Transverse colon (tissue), 4 donors: ENCODE measurements at regions not wholly inside any gene's neighbourhood (a gene's known extent, or its start where the extent isn't known, plus 50 kb on each side); places are given as distances from the start of the nearest gene placed in this dataset.
A peak's percentile ranks its signal among the peaks of the same experiment; 100 is the strongest.

Source experiments
- DNase-seq: peaks from one replicate; pipeline ENCODE4 v3.0.0-alpha.2; 2019
- H3K27ac ChIP-seq, 4 donors: fragments of 200-600 bp; sonication (generic); 2 replicates each; pipeline ENCODE4 v1.5.1; 2016 to 2018; ENCODE audit warnings: inconsistent platforms in 4 of 4
- H3K27me3 ChIP-seq: fragments of 200-600 bp; sonication (generic); 2 replicates; pipeline ENCODE4 v1.5.1; 2017; ENCODE audit warnings: inconsistent platforms
- H3K36me3 ChIP-seq, 4 donors: fragments of 200-600 bp; sonication (generic); 2 replicates each; pipeline ENCODE4 v1.5.1; 2017 to 2019; ENCODE audit warnings: inconsistent platforms in 4 of 4
- H3K4me1 ChIP-seq, 4 donors: fragments of 200-600 bp; sonication (generic); 2 replicates each; pipeline ENCODE4 v1.5.1; 2017 to 2020; ENCODE audit warnings: inconsistent platforms in 4 of 4
- H3K4me3 ChIP-seq, 4 donors: fragments of 200-600 bp; sonication (generic); 1 replicate in 1 of 4; 2 replicates in 3 of 4; pipeline versions ENCODE4 v1.5.1 to v1.6.1; 2017 to 2019; ENCODE audit warnings: inconsistent platforms in 4 of 4
- H3K9me3 ChIP-seq, 2 donors: fragments of 200-600 bp; sonication (generic); 2 replicates each; pipeline ENCODE4 v1.5.1; 2017 to 2019; ENCODE audit warnings: inconsistent platforms in 2 of 2
- EP300 ChIP-seq: sonication (generic); formaldehyde crosslinking; IDR thresholded peaks from one replicate; pipeline ENCODE4 v1.6.1; 2017; ENCODE audit warnings: antibody characterized with exemption, low read depth
- POLR2A ChIP-seq: fragments of 450-650 bp; IDR thresholded peaks from one replicate; pipeline ENCODE4 v1.6.1; 2016; ENCODE audit warnings: antibody characterized with exemption, mild to moderate bottlenecking, moderate library complexity
- POLR2AphosphoS5 ChIP-seq, 3 donors: sonication (generic); formaldehyde crosslinking; IDR thresholded peaks; one replicate each; pipeline ENCODE4 v1.6.1; 2016; ENCODE audit warnings: antibody characterized with exemption in 3 of 3
- WGBS, 2 donors: methylation state at CpG; one replicate each; pipeline ENCODE4 v1.1.5; 2018; ENCODE audit warnings: low coverage in 1 of 2; 5-methylcytosine and 5-hydroxymethylcytosine counted together
- in situ Hi-C, 4 donors: fragments of 200-750 bp; cut with MboI; loops; one replicate each; pipeline versions ENCODE4 v1.15.0 to v1.15.1; 2017; ENCODE audit warnings: low sequenced_read_pairs in 3 of 4, low pct_ligation_motif_present in 1 of 4, low pct_unique_long_range_greater_than_20kb in 1 of 4
- intact Hi-C: fragments of 100-400 bp; cut with DNase I; formaldehyde crosslinking; loops from one replicate; pipeline ENCODE4 v1.15.1; 2023; ENCODE audit warnings: low total_unique reads
- TF ChIP-seq, protein P1 (sequence below), 5 experiments: fragments of 200-600 bp in 3 of 5; fragments of 450-650 bp in 2 of 5; sonication (generic) in 3 of 5; IDR thresholded peaks; 1 replicate in 2 of 5; 2 replicates in 3 of 5; pipeline ENCODE4 v1.5.1; 2016 to 2017; ENCODE audit warnings: antibody characterized with exemption in 5 of 5, inconsistent platforms in 3 of 5, mild to moderate bottlenecking in 2 of 5, moderate library complexity in 1 of 5

DNA sequence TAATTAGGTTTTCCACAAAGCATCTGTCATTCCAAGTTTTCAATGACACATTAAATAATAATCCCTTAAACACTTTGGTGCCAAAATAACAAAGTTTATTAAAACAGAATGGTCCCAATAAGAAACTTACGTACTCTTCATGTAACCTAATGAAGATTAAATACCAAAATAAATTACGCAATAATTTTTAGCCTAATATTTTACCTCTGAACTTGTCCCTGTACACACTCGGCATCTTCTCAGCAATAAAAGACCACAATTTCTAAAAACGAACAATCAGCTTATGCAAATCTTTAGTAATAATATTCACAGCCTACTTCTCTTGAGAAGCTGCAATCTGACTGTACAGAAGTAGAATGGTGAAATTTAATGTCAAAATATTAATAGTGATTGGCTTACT is 163.6 kb downstream of the ZDHHC21 start:
- Histone ChIP-seq H3K9me3 (no peaks in the 10 kb centered on the region), H3K27ac (peak overlapping the region in 1 of 4 donors; percentile 5), H3K36me3 (no peaks in the 10 kb centered on the region), H3K4me1 (no peaks in the 10 kb centered on the region), H3K4me3 (no peak overlapping the region), H3K27me3 (no peaks in the 10 kb centered on the region)
- WGBS, 2 donors, result 78 to 87% methylated on average over 4 of the region's 4 CpGs
- no peak for TF ChIP-seq EP300
- intact Hi-C loops (no loop called here), in situ Hi-C loops (no loop called here)
- no peak for DNase-seq

DNA sequence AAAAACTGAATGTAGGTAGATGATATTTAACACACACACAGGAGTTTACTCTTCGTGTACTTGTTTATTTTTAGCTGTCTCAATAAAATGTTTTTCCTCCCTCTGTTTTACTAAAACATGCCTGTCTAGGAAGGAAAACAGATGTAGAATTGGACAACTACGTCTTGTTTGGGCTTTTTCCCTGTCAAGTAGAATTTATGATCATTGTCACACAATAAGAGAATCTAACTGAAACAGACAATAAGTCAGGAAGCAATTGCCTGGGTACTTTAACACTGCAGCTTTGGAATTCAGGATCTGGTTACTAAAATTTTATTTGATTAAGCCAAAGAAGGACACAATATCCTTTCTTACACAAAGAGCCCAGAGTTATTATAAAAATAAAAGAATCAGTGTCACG is 164.2 kb downstream of the ZDHHC21 start:
- Histone ChIP-seq H3K36me3 (no peaks in the 10 kb centered on the region), H3K27ac (peak overlapping the region in 1 of 4 donors; percentile 5), H3K27me3 (no peaks in the 10 kb centered on the region), H3K4me3 (no peak overlapping the region), H3K9me3 (no peaks in the 10 kb centered on the region), H3K4me1 (no peaks in the 10 kb centered on the region)
- intact Hi-C loops (no loop called here), in situ Hi-C loops (no loop called here)
- no peak for DNase-seq
- WGBS, 2 donors, result 47 to 53% methylated on average over 3 of the region's 3 CpGs
- TF ChIP-seq, protein P1, sequence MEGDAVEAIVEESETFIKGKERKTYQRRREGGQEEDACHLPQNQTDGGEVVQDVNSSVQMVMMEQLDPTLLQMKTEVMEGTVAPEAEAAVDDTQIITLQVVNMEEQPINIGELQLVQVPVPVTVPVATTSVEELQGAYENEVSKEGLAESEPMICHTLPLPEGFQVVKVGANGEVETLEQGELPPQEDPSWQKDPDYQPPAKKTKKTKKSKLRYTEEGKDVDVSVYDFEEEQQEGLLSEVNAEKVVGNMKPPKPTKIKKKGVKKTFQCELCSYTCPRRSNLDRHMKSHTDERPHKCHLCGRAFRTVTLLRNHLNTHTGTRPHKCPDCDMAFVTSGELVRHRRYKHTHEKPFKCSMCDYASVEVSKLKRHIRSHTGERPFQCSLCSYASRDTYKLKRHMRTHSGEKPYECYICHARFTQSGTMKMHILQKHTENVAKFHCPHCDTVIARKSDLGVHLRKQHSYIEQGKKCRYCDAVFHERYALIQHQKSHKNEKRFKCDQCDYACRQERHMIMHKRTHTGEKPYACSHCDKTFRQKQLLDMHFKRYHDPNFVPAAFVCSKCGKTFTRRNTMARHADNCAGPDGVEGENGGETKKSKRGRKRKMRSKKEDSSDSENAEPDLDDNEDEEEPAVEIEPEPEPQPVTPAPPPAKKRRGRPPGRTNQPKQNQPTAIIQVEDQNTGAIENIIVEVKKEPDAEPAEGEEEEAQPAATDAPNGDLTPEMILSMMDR (IDR thresholded peaks at IDR 0.05), result no peak
- TF ChIP-seq POLR2A, result no peak
- no peak for TF ChIP-seq POLR2AphosphoS5 (IDR thresholded peaks at IDR 0.05)
- TF ChIP-seq EP300, result no peak

DNA sequence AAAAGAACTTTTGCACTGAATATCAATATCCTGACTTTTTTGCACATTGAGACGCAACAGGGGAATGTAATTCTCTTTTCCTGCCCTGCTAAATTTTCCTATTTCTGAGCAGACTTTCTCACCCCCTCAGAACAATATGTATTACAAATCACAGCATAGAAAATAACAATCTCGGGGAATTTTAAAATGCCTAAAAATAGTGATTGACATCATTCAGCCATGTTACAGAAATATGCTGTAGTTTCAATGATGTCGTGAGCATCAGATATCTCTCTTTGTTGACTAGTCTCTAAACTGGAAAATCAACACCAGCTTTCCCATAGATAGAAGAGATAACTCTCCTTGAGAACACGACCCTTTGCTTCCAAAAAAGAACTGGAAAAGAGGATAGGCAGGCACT is 166.7 kb downstream of the ZDHHC21 start:
- H3K4me1 ChIP-seq, result no peaks in the 10 kb centered on the region
- 62 to 63% methylated on average over 4 of the region's 4 CpGs for WGBS, 2 donors
- TF ChIP-seq, protein P1 (IDR thresholded peaks at IDR 0.05), result no peak
- TF ChIP-seq POLR2A, result no peak
- TF ChIP-seq POLR2AphosphoS5 (IDR thresholded peaks at IDR 0.05), result no peak
- TF ChIP-seq EP300, result no peak
- H3K4me3 ChIP-seq, result no peak overlapping the region
- H3K9me3 ChIP-seq, result no peaks in the 10 kb centered on the region
- no peak for DNase-seq
- in situ Hi-C loops, result no loop called here
- H3K27ac ChIP-seq, result no peak overlapping the region
- no peaks in the 10 kb centered on the region for H3K36me3 ChIP-seq
- intact Hi-C loops, result no loop called here
- H3K27me3 ChIP-seq, result no peaks in the 10 kb centered on the region

DNA sequence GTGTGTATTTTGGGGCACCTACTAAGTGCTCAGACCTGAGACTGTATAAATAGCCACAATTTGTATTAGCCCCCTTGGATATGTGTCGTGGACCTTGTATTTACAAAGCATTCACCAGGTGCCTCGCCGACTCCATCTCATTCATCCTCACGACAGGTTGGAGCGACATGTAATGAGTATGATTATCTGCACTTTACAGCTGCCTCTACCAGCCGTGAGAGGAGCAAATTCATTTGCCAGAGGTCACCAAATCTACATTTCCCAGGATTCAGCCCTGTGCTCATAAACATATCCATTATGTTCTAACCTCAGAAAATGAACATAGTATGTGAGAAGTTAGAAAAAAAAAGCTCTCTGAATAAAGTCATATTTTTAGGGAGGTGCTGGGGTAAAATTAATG is 167.4 kb downstream of the ZDHHC21 start:
- Histone ChIP-seq H3K9me3 (no peaks in the 10 kb centered on the region), H3K27me3 (no peaks in the 10 kb centered on the region), H3K4me1 (no peaks in the 10 kb centered on the region), H3K27ac (no peak overlapping the region), H3K36me3 (no peaks in the 10 kb centered on the region), H3K4me3 (no peak overlapping the region)
- no peak for DNase-seq
- intact Hi-C loops (no loop called here), in situ Hi-C loops (no loop called here)
- TF ChIP-seq EP300, result no peak
- no peak for TF ChIP-seq POLR2A
- TF ChIP-seq POLR2AphosphoS5 (IDR thresholded peaks at IDR 0.05), result no peak
- TF ChIP-seq, protein P1 (IDR thresholded peaks at IDR 0.05), result no peak
- 83 to 88% methylated on average over 3 to 6 of the region's 6 CpGs for WGBS, 2 donors

DNA sequence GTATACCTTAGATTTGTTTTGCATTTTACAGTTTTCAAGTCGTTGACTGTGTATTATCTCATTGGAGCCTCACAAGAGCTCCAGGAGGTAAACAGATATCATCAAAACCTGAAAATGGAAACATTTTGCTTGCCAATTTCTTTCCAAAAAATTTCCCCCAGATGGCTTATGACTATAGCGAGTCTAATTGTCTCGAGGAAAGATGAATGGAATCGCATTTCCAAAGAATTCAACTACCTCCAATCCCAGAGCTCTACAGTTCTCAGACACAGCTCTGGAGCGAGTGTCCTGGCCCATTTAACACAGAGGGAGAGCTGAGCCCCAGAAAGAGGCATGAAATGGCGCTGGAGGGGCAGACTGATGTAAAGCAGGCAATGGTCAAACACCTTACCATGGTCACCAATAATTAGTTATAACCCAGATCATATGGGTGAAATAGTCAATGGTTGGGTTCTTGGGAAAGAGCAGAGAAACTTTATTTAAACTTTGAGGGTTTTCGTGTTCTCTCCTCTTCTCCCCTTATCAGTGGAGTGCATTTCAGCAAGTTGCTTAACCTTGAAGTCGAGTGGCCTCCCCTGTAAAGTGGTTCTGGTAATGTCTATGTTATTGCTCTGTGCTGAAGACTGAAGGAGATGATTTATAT is 168.2 kb downstream of the ZDHHC21 start:
- H3K36me3 ChIP-seq, result no peaks in the 10 kb centered on the region
- no peak for DNase-seq
- H3K27me3 ChIP-seq, result no peaks in the 10 kb centered on the region
- H3K4me1 ChIP-seq, result no peaks in the 10 kb centered on the region
- intact Hi-C loops, result no loop called here
- no peak overlapping the region for H3K4me3 ChIP-seq
- no peak overlapping the region for H3K27ac ChIP-seq
- H3K9me3 ChIP-seq, result no peaks in the 10 kb centered on the region
- 72 to 75% methylated on average over 8 of the region's 8 CpGs for WGBS, 2 donors
- in situ Hi-C loops, result no loop called here
- TF ChIP-seq EP300, result no peak
- TF ChIP-seq, protein P1 (IDR thresholded peaks at IDR 0.05), result no peak
- TF ChIP-seq POLR2AphosphoS5 (IDR thresholded peaks at IDR 0.05), result no peak
- no peak for TF ChIP-seq POLR2A
